AG09319 (cell line): ENCODE measurements at regions not wholly inside any gene's neighbourhood (a gene's known extent, or its start where the extent isn't known, plus 50 kb on each side); places are given as distances from the start of the nearest gene placed in this dataset.

ENCODE experiments used
- DNase-seq: peaks from one replicate; pipeline ENCODE4 v3.0.0-alpha.2; 2010; ENCODE audit warnings: low read depth; ENCODE audit errors: extremely low read depth
- CTCF ChIP-seq: IDR thresholded peaks from 2 replicates; pipeline ENCODE4 v1.5.1; 2011; ENCODE audit warnings: low read depth, mild to moderate bottlenecking, inconsistent platforms, low read length, moderate library complexity

- no peak for TF ChIP-seq CTCF
- no peak for DNase-seq
These were observed 259.4 kb downstream of the VGLL3 start for GRCh38 chr3:86731501-86731901.

DNA sequence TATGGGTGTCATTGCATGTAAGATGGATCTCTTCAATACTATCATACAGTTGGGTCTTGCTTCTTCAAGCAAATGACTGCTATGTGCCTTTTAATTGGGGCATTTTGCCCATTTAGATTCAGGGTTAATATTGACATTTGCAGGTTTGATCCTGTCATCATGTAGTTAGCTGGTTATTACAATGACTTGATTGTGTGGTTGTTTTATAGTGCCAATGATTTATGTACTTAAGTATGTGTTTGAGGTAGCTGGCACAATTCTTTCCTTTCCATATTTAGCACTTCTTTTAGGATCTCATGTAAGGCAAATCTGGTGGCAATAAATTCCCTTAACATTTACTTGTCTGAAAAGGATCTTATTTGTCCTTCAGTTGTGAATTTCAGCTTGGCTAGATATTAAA lies 267.5 kb downstream of the VGLL3 start:
- no peak for TF ChIP-seq CTCF
- DNase-seq: no peak

DNA sequence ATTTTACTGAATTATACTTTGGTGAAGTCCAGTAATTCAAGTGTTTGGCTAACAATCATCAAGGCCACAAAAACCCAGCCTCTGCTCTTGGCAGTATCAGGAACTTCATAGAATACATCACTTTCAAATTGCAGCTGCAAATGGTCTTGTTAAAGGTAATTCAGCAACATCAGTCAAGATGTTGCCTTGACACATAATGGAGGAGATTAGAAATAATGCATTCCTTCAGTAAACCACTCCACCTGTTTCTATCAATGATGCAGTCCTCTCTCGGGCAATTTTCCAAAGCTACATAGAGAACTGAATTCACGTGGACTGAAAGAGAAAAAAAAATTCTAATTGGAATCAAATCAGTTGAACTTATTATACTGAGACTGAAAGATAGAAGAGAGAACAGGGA lies 279.3 kb downstream of the VGLL3 start:
- no peak for TF ChIP-seq CTCF

GRCh38 chr3:86708893-86709292 lies 282.1 kb downstream of the VGLL3 start:
- no peak for TF ChIP-seq CTCF
- DNase-seq: no peak

More for the DNA sequence above, 279.3 kb downstream of the VGLL3 start:
- DNase-seq: no peak

GRCh38 chr3:86702381-86702958 lies 288.5 kb downstream of the VGLL3 start:
- DNase-seq: no peak
- TF ChIP-seq CTCF: peak; percentile 57

DNA sequence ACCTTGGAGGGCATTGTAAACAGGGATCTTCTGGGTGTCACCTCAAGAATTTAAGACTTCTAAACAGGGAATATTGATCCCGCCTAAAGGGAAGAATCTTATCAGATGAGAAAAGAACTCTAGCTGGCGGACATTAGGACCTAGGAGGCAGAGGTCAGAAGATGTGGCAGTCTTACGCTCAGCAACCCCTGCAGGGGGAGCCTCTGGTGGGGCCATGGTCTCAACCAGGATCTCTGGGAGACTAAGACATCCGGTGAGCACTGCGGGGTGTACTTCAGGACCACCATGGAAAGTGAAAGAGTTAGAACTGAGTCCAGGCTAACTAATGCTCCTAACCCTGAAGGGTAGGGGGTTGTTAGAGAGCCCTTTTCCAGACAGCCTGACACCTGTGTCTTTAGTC lies 295.2 kb downstream of the VGLL3 start:
- no peak for TF ChIP-seq CTCF
- no peak for DNase-seq

DNA sequence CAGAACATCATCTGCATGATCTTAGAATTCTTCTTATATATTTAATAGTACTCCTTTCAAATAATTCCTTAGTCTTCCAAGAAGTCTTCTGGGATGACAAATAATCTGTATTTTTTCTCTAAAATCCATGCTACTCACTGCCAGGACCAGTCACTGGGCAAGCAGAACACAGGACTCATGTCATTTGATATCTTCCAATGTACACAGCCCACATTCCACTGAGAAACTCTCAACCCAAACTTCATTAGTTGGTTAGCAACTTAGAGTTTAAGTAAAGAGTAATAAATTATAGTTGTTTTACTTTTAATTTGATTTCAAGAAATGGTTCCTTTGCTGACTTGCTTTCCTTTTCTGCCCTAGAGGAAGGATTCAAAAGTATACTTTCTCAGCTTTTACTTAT lies 317.0 kb downstream of the VGLL3 start:
- no peak for DNase-seq
- no peak for TF ChIP-seq CTCF
